ENCODE measurements at regions not wholly inside any gene's neighbourhood (a gene's known extent, or its start where the extent isn't known, plus 50 kb on each side); places are given as distances from the start of the nearest gene placed in this dataset.
"Not testable (repeated sequence)": the region's sequence is repeated elsewhere in the genome, so short reads cannot be mapped to it uniquely, and the experiment has no call there.

DNA sequence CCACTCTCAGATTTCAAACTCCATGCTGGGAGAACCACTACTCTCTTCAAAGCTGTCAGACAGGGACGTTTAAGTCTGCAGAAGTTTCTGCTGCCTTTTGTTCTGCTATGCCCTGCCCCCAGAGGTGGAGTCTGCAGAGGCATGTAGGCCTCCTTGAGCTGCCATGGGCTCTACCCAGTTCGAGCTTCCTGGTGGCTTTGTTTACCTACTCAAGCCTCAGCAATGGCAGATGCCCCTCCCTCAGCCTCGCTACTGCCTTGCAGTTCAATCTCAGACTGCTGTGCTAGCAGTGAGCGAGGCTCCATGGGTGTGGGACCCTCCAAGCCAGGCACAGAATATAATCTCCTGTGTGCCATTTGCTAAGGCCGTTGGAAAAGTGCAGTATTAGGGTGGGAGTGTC, 51.4 kb upstream of the FAM13C start:
- TF ChIP-seq, protein P1, sequence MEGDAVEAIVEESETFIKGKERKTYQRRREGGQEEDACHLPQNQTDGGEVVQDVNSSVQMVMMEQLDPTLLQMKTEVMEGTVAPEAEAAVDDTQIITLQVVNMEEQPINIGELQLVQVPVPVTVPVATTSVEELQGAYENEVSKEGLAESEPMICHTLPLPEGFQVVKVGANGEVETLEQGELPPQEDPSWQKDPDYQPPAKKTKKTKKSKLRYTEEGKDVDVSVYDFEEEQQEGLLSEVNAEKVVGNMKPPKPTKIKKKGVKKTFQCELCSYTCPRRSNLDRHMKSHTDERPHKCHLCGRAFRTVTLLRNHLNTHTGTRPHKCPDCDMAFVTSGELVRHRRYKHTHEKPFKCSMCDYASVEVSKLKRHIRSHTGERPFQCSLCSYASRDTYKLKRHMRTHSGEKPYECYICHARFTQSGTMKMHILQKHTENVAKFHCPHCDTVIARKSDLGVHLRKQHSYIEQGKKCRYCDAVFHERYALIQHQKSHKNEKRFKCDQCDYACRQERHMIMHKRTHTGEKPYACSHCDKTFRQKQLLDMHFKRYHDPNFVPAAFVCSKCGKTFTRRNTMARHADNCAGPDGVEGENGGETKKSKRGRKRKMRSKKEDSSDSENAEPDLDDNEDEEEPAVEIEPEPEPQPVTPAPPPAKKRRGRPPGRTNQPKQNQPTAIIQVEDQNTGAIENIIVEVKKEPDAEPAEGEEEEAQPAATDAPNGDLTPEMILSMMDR (conservative IDR thresholded peaks at IDR 0.05) = not testable (repeated sequence)
- TF ChIP-seq ZFX (IDR thresholded peaks at IDR 0.05) = not testable (repeated sequence)

Data from C4-2B (cell line).